ENCODE measurements at regions not wholly inside any gene's neighbourhood (a gene's known extent, or its start where the extent isn't known, plus 50 kb on each side); places are given as distances from the start of the nearest gene placed in this dataset.

DNA sequence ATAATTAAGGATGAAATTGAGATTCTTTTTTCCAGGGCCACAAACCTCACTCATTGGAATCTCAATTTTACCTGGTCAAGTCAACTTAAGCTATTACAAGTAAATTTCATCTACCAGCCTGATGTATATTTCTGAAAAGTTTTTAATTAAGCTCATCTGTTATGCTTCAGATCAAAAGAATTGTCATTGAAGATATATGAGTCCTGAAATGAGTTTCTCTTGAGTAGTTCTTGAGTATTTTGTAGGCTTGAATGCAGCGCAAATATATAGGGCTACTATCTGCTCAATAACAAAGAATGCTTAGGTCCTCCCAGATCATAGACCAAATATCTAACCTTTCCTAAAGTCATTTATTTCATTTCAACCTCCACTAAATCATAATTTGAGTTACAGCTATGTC is 482.2 kb upstream of the ST8SIA4 start:
- no peak for DNase-seq
- Histone ChIP-seq H3K9me2 (replicated peaks; ENCODE audit: insufficient read depth, low read length) (no peaks in the 10 kb centered on the region), H3K9ac (ENCODE audit: low read length) (no peak overlapping the region), H2AFZ (ENCODE audit: low read length) (no peak overlapping the region), H3K36me3 (replicated peaks; ENCODE audit: insufficient read depth, low read length) (no peaks in the 10 kb centered on the region), H3K4me3 (ENCODE audit: low read length) (no peak overlapping the region), H3K4me2 (ENCODE audit: low read depth, low read length) (no peak overlapping the region), H3K27me3 (replicated peaks; ENCODE audit: insufficient read depth, low read length) (no peaks in the 10 kb centered on the region), H3K79me2 (ENCODE audit: low read length) (no peaks in the 10 kb centered on the region), H3K27ac (ENCODE audit: low read length) (no peak overlapping the region), H4K20me1 (ENCODE audit: insufficient read depth, low read length) (no peaks in the 10 kb centered on the region), H3K4me1 (ENCODE audit: low read length) (no peaks in the 10 kb centered on the region), H3K9me3 (replicated peaks; ENCODE audit: insufficient read depth, low read length) (no peaks in the 10 kb centered on the region), H3F3A (ENCODE audit: insufficient read depth, low read length) (no peaks in the 10 kb centered on the region)
- TF ChIP-seq EZH2 (optimal IDR thresholded peaks at IDR 0.05; ENCODE audit: low read depth, low read length), result no peak
- TF ChIP-seq, protein P1, sequence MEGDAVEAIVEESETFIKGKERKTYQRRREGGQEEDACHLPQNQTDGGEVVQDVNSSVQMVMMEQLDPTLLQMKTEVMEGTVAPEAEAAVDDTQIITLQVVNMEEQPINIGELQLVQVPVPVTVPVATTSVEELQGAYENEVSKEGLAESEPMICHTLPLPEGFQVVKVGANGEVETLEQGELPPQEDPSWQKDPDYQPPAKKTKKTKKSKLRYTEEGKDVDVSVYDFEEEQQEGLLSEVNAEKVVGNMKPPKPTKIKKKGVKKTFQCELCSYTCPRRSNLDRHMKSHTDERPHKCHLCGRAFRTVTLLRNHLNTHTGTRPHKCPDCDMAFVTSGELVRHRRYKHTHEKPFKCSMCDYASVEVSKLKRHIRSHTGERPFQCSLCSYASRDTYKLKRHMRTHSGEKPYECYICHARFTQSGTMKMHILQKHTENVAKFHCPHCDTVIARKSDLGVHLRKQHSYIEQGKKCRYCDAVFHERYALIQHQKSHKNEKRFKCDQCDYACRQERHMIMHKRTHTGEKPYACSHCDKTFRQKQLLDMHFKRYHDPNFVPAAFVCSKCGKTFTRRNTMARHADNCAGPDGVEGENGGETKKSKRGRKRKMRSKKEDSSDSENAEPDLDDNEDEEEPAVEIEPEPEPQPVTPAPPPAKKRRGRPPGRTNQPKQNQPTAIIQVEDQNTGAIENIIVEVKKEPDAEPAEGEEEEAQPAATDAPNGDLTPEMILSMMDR (IDR thresholded peaks at IDR 0.05; ENCODE audit: low read length), result no peak
- TF ChIP-seq EZH2phosphoT487 (IDR thresholded peaks at IDR 0.05; ENCODE audit: low read length), result no peak

DNA sequence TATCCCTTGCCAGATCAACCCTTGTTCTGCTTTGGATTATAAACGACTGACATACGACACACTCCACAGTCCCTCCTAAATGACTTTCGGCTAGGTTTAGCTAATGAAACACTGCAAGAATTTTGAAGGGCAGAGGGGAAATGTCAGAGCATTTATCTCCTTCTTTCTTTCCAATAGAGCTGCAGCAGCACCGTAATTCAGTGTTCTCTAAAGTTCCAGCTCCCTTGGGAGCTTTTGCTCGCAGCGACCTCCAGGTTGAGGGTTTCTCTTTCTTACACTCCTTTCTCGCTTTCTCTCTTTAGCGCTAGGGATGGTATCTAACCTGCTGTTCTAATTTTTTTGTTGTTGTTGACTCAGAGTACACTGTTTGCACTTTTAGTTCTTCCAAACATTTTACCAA is 467.1 kb upstream of the ST8SIA4 start:
- Histone ChIP-seq H3K4me3 (ENCODE audit: low read length) (no peak overlapping the region), H3K27me3 (replicated peaks; ENCODE audit: insufficient read depth, low read length) (no peaks in the 10 kb centered on the region), H3F3A (ENCODE audit: insufficient read depth, low read length) (no peaks in the 10 kb centered on the region), H3K4me1 (ENCODE audit: low read length) (no peaks in the 10 kb centered on the region), H3K27ac (ENCODE audit: low read length) (no peak overlapping the region), H4K20me1 (ENCODE audit: insufficient read depth, low read length) (no peaks in the 10 kb centered on the region), H3K4me2 (ENCODE audit: low read depth, low read length) (no peak overlapping the region), H3K9me2 (replicated peaks; ENCODE audit: insufficient read depth, low read length) (no peaks in the 10 kb centered on the region), H2AFZ (ENCODE audit: low read length) (no peak overlapping the region), H3K9me3 (replicated peaks; ENCODE audit: insufficient read depth, low read length) (no peaks in the 10 kb centered on the region), H3K79me2 (ENCODE audit: low read length) (no peaks in the 10 kb centered on the region), H3K9ac (ENCODE audit: low read length) (no peak overlapping the region), H3K36me3 (replicated peaks; ENCODE audit: insufficient read depth, low read length) (no peaks in the 10 kb centered on the region)
- DNase-seq, result no peak
- TF ChIP-seq EZH2 (optimal IDR thresholded peaks at IDR 0.05; ENCODE audit: low read depth, low read length) (no peak), EZH2phosphoT487 (IDR thresholded peaks at IDR 0.05; ENCODE audit: low read length) (no peak)
- TF ChIP-seq, protein P1 (IDR thresholded peaks at IDR 0.05; ENCODE audit: low read length), result no peak

DNA sequence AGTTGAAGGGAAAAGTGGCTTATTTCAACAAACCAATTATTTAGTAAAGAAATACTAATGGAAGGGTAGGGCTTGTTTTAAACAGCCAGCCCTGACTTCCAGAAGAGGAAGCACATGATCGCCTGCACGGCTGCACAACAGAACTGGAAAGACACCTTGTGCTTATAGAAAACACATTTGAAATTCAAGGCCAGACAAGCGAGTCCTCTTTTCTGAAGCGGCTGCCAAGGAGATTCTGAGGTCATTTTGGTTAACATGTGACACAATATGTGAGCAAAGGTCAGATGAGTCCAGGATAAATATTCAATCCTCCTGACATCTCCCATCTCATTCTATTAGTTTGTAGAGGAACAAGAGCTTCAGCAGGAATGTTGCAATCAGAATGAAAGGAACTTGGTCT is 461.4 kb upstream of the ST8SIA4 start:
- Histone ChIP-seq H3K27ac (ENCODE audit: low read length) (no peak overlapping the region), H3K4me3 (ENCODE audit: low read length) (no peak overlapping the region), H3K9ac (ENCODE audit: low read length) (no peak overlapping the region), H3F3A (ENCODE audit: insufficient read depth, low read length) (no peaks in the 10 kb centered on the region), H2AFZ (ENCODE audit: low read length) (no peak overlapping the region), H3K4me1 (ENCODE audit: low read length) (peaks cover 13% of the 10 kb centered on the region), H3K36me3 (replicated peaks; ENCODE audit: insufficient read depth, low read length) (no peaks in the 10 kb centered on the region), H3K27me3 (replicated peaks; ENCODE audit: insufficient read depth, low read length) (no peaks in the 10 kb centered on the region), H3K4me2 (ENCODE audit: low read depth, low read length) (no peak overlapping the region), H3K9me3 (replicated peaks; ENCODE audit: insufficient read depth, low read length) (no peaks in the 10 kb centered on the region), H3K9me2 (replicated peaks; ENCODE audit: insufficient read depth, low read length) (no peaks in the 10 kb centered on the region), H4K20me1 (ENCODE audit: insufficient read depth, low read length) (no peaks in the 10 kb centered on the region), H3K79me2 (ENCODE audit: low read length) (no peaks in the 10 kb centered on the region)
- no peak for TF ChIP-seq EZH2phosphoT487 (IDR thresholded peaks at IDR 0.05; ENCODE audit: low read length)
- TF ChIP-seq EZH2 (optimal IDR thresholded peaks at IDR 0.05; ENCODE audit: low read depth, low read length), result no peak
- TF ChIP-seq, protein P1 (IDR thresholded peaks at IDR 0.05; ENCODE audit: low read length), result no peak
- no peak for DNase-seq
